HG03095 (cell line): ENCODE measurements at regions not wholly inside any gene's neighbourhood (a gene's known extent, or its start where the extent isn't known, plus 50 kb on each side); places are given as distances from the start of the nearest gene placed in this dataset.
"Not testable (repeated sequence)": the region's sequence is repeated elsewhere in the genome, so short reads cannot be mapped to it uniquely, and the experiment has no call there.

Experiments
- ATAC-seq: cut with Tn5 transposase; IDR thresholded peaks from one replicate; pipeline ENCODE4 v1.9.1; 2021; ENCODE audit warnings: moderate library complexity; ENCODE audit not compliant: unreplicated experiment

DNA sequence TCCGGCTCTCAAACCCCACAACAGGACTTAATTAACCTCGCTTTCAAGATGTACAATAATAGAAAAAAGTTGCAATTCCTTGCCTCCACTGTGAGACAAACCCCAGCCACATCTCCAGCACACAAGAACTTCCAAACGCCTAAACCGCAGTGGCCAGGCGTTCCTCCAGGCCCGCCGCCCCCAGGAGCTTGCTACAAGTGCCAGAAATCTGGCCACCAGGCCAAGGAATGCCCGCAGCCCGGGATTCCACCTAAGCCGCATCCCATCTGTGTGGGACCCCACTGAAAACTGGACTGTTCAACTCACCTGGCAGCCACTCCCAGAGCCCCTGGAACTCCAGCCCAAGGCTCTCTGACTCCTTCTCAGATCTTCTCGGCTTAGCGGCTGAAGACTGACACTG, 262.5 kb downstream of the SMARCA2 start:
- not testable (repeated sequence) for ATAC-seq

- not testable (repeated sequence) for ATAC-seq
These were observed 264.0 kb downstream of the SMARCA2 start for GRCh38 chr9:2279138-2279537.

GRCh38 chr9:2281031-2281802, 266.1 kb downstream of the SMARCA2 start:
- no peak for ATAC-seq

- ATAC-seq, result no peak
These were observed 266.6 kb downstream of the SMARCA2 start for GRCh38 chr9:2281803-2282185.

GRCh38 chr9:2284770-2285169, 269.6 kb downstream of the SMARCA2 start:
- no peak for ATAC-seq

GRCh38 chr9:2285416-2286332, 270.5 kb downstream of the SMARCA2 start:
- no peak for ATAC-seq

DNA sequence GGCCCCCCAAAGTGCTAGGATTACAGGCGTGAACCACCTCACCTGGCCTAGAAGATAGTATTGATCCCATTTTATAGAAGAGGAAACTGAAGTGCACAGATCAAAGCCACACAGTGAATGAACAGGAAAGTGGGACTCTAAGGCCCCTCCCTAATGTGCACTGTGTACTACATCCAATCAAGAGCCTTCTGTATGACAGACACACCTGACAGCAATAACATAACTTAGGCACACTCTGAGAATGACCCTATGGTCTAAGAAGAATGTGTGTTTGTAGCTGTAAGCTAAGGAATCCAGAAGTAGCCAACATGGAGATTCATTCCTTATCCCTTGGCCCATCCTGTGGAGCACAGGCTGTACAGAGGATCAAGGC, 271.2 kb downstream of the SMARCA2 start:
- ATAC-seq, result no peak

DNA sequence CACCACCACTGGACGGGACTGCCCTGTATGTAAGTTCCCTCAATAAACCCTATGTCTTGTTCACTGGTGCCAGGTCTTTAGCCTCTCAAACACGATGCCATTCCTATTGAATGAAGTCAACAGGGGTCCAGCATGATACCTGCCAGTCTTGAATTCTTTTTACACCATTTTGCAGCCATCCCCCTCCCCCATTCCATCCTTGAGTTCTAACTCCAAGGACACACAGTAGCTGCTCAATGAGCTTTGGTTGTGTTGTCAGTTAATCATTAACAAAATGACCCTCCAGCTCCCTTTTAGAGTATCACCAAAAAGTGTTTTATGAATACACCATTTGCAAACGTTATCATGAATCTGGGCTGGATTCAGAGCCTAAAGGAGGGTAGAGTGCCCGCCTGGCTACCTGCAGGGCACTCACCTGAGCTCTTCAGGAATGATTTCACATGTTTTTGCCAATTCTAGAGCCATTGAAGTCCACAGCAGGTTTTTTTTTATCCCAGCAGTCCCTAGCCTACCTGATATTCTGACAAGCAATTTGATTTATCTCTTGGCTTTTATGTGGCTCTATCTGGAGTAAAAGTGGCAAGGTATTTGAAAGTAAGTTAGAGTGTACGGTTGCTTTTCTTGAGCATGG, 271.8 kb downstream of the SMARCA2 start:
- ATAC-seq, result no peak

DNA sequence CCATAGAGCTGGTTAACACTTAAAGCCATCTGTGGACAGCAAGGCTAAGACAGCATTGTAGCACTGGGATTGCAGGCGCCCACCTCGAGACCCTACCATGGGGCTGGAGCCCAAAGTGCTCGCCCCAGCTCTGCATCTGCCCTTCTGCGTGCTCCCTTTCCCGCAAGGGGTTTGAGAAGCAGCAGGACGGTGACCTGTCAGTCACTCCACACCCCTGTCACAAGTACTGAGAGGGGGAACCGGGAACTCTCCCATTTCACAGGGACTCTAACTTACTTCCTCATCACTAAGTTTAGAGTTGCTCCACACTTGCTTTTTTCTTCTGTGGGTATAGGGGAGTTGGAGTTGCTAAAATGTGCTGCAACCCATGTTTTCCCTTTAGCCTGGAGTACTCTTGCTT, 273.2 kb downstream of the SMARCA2 start:
- no peak for ATAC-seq

- no peak for ATAC-seq
These were observed 274.1 kb downstream of the SMARCA2 start for GRCh38 chr9:2289263-2289662.

- no peak for ATAC-seq
These were observed 275.2 kb downstream of the SMARCA2 start for GRCh38 chr9:2290382-2290781.

DNA sequence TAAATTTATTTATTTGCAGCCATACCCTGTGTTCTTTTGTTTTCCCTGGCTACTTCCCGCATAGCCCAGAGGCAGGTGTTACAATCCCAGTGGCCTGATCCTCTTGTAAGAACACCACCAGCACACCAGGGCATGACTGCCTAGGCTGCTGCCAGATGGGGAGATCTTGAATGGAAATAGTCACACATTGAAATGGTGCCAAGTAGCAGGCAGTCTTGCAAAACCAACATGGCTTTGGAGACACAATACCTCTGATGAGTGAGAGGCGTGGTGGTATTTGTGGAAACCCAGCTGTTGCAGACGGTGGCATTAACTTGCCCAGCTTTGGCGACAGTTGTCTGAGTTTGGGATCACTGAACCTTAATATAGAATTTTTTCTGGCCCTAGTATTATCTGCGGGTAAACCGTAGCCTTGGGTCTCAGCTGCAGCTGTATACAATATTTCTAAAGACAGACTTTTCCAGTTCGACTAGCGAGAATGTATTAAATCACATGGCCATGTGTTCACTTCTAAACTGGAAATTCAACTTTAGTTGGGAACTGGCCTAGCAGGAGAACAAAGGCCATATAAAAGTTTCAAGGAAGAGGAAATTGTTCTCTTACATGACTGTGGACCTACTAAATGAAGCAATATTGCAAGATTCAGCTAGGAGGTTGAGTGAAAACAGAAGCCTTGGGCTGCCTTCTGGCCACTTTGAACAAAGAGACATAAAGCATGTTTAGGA, 277.0 kb downstream of the SMARCA2 start:
- no peak for ATAC-seq

DNA sequence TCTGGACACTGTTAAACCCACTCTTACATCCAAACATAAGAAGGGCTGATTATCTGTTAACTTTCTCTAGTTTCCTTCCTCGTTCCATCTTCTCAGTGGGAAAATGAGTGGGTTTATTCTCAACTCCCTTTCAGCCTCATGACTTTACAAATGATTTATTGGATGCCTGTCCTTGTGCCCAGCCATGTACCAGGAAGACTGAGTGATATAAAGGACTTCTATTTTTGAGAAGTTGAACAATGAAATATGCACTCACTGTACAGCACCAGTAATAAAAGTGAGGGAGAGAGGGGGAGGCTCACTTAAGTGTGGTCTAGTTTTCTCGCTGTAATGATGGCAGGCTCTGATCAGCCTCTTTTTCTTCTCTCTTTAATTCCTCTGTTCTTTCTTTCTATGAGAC, 277.6 kb downstream of the SMARCA2 start:
- ATAC-seq, result no peak

GRCh38 chr9:2297771-2298170, 282.6 kb downstream of the SMARCA2 start:
- no peak for ATAC-seq

DNA sequence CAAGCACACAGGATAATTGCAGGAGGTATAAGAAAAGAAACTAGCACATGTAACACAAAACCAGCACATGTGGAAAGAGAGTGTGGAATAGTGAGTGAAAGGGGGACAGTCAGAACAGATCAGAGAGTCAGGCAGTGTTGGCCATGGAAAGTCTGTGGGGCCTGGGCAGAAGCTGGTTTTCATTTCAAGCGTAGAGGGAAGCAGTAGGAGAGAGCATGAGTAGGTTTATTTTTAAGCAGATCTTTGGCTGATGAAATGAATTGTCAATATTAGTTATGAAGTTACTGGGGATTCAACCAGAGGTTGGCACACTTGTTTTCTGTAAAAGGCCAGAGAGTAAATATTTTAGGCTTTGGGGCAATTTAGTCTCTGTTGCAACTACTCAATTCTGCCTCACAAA, 283.1 kb downstream of the SMARCA2 start:
- no peak for ATAC-seq

DNA sequence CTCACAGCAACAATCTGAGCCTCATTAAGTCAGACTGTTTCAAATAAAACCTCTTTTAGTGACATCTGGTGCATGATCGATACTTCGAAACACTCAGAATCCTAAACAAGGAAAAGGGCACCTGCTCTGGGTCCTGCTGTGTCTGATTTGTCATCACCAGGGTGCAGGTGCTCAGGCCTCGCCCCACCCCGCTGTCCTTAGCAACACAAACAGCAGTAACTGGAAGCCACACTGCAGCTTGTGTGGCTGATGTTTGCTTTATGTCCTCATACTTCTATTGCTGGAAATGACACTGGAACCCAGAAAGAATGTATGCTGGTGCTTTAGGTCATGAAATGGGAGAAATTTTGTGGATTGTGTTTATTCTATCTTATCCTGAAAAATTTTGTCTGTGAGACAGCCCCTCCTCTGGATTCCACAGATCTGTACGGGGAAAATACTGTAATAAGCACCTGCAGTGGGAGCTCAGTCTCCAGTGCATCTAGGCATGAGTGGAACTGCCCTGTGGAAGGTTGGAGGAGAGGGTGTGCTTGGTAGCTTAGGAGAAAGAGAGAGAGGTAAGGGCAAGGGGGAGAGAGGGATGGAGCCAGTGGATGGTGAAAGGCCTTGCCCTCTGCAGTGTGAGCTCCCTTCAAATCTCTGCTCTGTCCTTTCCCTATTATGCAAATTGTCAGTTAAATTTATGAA, 284.2 kb downstream of the SMARCA2 start:
- ATAC-seq, result no peak

DNA sequence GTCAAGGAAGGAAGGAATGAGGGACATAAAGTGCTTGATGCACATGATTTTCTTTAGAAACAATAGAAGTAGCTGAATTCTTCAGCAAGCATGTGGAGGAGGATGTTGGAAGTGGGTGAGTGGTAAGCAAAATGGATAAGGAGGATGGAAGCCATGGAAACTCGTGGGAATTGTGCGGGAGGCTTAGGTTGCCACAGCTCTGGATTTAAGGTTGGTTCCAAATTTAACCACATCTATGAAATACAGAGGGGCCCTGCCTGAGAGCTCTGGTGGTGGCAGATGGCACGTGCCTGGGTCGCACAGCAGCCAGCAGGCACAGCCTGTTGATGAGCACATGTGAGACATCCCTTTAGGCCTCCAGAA, 284.7 kb downstream of the SMARCA2 start:
- no peak for ATAC-seq

DNA sequence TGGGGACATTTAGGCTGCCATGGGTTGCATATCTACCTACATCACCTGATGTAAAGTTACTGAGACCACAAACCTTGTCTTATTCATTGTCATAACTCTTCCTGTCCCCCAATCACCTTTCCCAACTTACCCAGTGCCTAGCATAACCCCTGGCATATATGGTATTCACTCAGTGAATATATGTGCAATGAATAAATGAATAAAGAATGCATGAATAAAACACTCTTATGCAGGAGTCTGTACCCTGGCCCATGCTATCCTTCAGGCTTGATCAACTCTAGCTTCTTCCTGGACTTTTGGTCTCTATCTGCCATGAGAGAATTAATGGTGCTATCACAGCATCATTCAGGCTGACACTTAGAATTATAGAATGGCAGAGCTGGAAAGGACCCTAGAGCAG, 285.2 kb downstream of the SMARCA2 start:
- ATAC-seq, result no peak

GRCh38 chr9:2302606-2303005, 287.5 kb downstream of the SMARCA2 start:
- no peak for ATAC-seq

DNA sequence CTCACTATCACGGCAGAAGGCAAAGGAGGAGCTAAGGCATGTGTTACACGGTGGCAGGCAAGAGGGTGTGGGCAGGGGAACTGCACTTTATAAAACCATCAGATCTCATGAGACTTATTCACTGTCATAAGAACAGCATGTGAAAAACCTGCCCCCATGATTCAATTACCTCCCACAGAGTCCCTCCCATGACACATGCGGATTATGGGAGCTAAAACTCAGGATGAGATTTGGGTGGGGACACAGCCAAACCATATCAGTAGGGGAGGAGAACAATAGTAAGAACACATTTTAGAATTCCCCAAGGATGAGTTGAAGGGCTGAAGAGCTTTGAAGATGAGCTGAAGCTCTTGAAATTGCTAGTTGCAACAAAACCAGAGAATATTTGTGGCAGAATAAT, 287.9 kb downstream of the SMARCA2 start:
- ATAC-seq, result no peak

DNA sequence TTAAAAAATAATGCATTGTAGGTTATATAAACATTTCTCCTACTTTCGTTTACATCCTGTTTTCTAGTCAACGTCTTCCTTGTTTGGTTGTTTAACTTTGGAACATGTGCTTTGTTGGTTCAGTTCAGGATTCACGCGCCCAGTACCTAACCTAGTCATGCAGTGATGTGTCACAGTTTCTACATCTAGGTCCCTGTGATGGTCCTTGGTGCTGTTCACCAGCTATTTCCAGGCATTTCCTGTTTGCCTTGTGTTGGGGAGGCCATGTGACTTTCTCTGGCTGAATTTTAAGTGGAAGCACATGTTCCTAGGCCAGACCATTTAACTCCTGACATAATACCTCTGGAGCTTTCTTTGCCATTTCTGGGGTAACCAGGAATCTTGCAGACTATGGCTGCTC, 292.3 kb downstream of the SMARCA2 start:
- no peak for ATAC-seq
